Neural cell (in vitro differentiated cells): ENCODE measurements at regions not wholly inside any gene's neighbourhood (a gene's known extent, or its start where the extent isn't known, plus 50 kb on each side); places are given as distances from the start of the nearest gene placed in this dataset.

Experiments
- EP300 ChIP-seq: fragments of 450-650 bp; conservative IDR thresholded peaks from 2 replicates; pipeline ENCODE4 v1.6.1; 2014; ENCODE audit warnings: antibody characterized with exemption, mild to moderate bottlenecking, moderate library complexity; ENCODE audit not compliant: poor library complexity, severe bottlenecking
- EZH2 ChIP-seq: fragments of 200-600, 300-800 bp; shearing (Covaris generic), sonication (generic); IDR thresholded peaks from 2 replicates; pipeline ENCODE4 v1.6.1; 2014; ENCODE audit warnings: antibody characterized with exemption, low read length, borderline replicate concordance, mild to moderate bottlenecking; ENCODE audit not compliant: insufficient read depth, poor library complexity, severe bottlenecking
- MXI1 ChIP-seq: fragments of 450-650 bp; conservative IDR thresholded peaks from 2 replicates; pipeline ENCODE4 v1.6.1; 2014; ENCODE audit warnings: antibody characterized with exemption, mild to moderate bottlenecking; ENCODE audit not compliant: poor library complexity, severe bottlenecking
- POLR2AphosphoS5 ChIP-seq: IDR thresholded peaks from 2 replicates; pipeline ENCODE4 v1.6.1; 2012
- RAD21 ChIP-seq: fragments of 450-650 bp; conservative IDR thresholded peaks from 2 replicates; pipeline ENCODE4 v1.6.1; 2014; ENCODE audit warnings: antibody characterized with exemption, mild to moderate bottlenecking, moderate library complexity
- SMC3 ChIP-seq: fragments of 450-650 bp; conservative IDR thresholded peaks from 2 replicates; pipeline ENCODE4 v1.6.1; 2014; ENCODE audit warnings: antibody characterized with exemption, mild to moderate bottlenecking, moderate library complexity; ENCODE audit not compliant: poor library complexity
- TF ChIP-seq, protein P1 (sequence below): fragments of 450-650 bp; IDR thresholded peaks from 2 replicates; pipeline ENCODE4 v1.5.1; 2014; ENCODE audit warnings: antibody characterized with exemption, mild to moderate bottlenecking, moderate library complexity; ENCODE audit not compliant: poor library complexity, severe bottlenecking

DNA sequence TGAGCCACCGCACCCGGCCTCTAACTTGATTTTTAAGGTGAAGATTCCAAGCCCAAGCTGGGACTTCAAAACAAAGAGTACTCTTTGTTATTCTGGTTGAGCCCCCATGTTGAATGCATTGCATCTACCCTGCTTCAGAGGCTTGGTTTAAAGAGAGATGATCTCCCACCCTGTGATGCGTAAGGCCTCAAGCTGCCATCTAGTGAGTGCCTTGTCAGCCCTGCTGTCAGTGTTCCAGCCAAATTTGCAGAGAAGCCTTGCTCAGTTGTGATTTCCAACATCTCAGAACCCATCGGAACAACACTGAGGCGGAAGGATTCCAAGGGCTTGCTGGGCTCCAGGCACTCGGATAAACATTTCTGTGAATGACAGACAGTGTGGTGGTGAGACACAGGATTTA is 210.7 kb upstream of the RGMA start:
- TF ChIP-seq SMC3 = no peak
- TF ChIP-seq MXI1 = no peak
- TF ChIP-seq POLR2AphosphoS5 = no peak
- TF ChIP-seq EZH2 = no peak
- TF ChIP-seq, protein P1, sequence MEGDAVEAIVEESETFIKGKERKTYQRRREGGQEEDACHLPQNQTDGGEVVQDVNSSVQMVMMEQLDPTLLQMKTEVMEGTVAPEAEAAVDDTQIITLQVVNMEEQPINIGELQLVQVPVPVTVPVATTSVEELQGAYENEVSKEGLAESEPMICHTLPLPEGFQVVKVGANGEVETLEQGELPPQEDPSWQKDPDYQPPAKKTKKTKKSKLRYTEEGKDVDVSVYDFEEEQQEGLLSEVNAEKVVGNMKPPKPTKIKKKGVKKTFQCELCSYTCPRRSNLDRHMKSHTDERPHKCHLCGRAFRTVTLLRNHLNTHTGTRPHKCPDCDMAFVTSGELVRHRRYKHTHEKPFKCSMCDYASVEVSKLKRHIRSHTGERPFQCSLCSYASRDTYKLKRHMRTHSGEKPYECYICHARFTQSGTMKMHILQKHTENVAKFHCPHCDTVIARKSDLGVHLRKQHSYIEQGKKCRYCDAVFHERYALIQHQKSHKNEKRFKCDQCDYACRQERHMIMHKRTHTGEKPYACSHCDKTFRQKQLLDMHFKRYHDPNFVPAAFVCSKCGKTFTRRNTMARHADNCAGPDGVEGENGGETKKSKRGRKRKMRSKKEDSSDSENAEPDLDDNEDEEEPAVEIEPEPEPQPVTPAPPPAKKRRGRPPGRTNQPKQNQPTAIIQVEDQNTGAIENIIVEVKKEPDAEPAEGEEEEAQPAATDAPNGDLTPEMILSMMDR = no peak
- TF ChIP-seq RAD21 = no peak
- no peak for TF ChIP-seq EP300
